ENCODE measurements at regions not wholly inside any gene's neighbourhood (a gene's known extent, or its start where the extent isn't known, plus 50 kb on each side); places are given as distances from the start of the nearest gene placed in this dataset.
A peak's percentile ranks its signal among the peaks of the same experiment; 100 is the strongest.
"Not testable (repeated sequence)": the region's sequence is repeated elsewhere in the genome, so short reads cannot be mapped to it uniquely, and the experiment has no call there.

- DNase-seq: no peak
Observed at GRCh38 chr14:106038263-106038662, 511.9 kb downstream of the TMEM121 start.

GRCh38 chr14:106039400-106039799, 513.0 kb downstream of the TMEM121 start:
- peak; percentile 77 for DNase-seq

GRCh38 chr14:106044515-106044914, 518.1 kb downstream of the TMEM121 start:
- no peak for DNase-seq

- peak; percentile 69 for DNase-seq
Observed at GRCh38 chr14:106044949-106045596, 518.7 kb downstream of the TMEM121 start.

- no peak for DNase-seq
Observed at GRCh38 chr14:106051796-106052195, 525.4 kb downstream of the TMEM121 start.

GRCh38 chr14:106055289-106055688, 528.9 kb downstream of the TMEM121 start:
- no peak for DNase-seq

GRCh38 chr14:106058342-106058741, 532.0 kb downstream of the TMEM121 start:
- DNase-seq: no peak

GRCh38 chr14:106060276-106060975, 534.0 kb downstream of the TMEM121 start:
- DNase-seq: no peak

GRCh38 chr14:106061877-106062500, 535.6 kb downstream of the TMEM121 start:
- peak; percentile 55 for DNase-seq

GRCh38 chr14:106062502-106063272, 536.3 kb downstream of the TMEM121 start:
- peak; percentile 76 for DNase-seq

GRCh38 chr14:106067935-106068334, 541.6 kb downstream of the TMEM121 start:
- DNase-seq: no peak

- DNase-seq: no peak
Observed at GRCh38 chr14:106069804-106070625, 543.6 kb downstream of the TMEM121 start.

- DNase-seq: no peak
Observed at GRCh38 chr14:106080922-106081321, 554.5 kb downstream of the TMEM121 start.

GRCh38 chr14:106081721-106082120, 555.3 kb downstream of the TMEM121 start:
- DNase-seq: not testable (repeated sequence)

- DNase-seq: no peak
Observed at GRCh38 chr14:106083082-106083481, 556.7 kb downstream of the TMEM121 start.

GRCh38 chr14:106087837-106088236, 561.5 kb downstream of the TMEM121 start:
- DNase-seq: no peak

- DNase-seq: not testable (repeated sequence)
Observed at GRCh38 chr14:106088860-106089259, 562.5 kb downstream of the TMEM121 start.

GRCh38 chr14:106094654-106095189, 568.3 kb downstream of the TMEM121 start:
- peak; percentile 57 for DNase-seq

- DNase-seq: no peak
Observed at GRCh38 chr14:106107703-106108102, 581.3 kb downstream of the TMEM121 start.

- no peak for DNase-seq
Observed at GRCh38 chr14:106109337-106109736, 583.0 kb downstream of the TMEM121 start.

- no peak for DNase-seq
Observed at GRCh38 chr14:106115401-106115800, 589.0 kb downstream of the TMEM121 start.

GRCh38 chr14:106116339-106116930, 590.1 kb downstream of the TMEM121 start:
- not testable (repeated sequence) for DNase-seq
